SU-DHL-6 (cell line): ENCODE measurements at regions not wholly inside any gene's neighbourhood (a gene's known extent, or its start where the extent isn't known, plus 50 kb on each side); places are given as distances from the start of the nearest gene placed in this dataset.

Source experiments
- CTCF ChIP-seq: fragments of 200-600 bp; sonication (generic); IDR thresholded peaks from one replicate; pipeline ENCODE4 v1.5.1; 2017; ENCODE audit warnings: antibody characterized with exemption, mild to moderate bottlenecking, low read length, moderate library complexity; ENCODE audit not compliant: insufficient read depth, poor library complexity, severe bottlenecking
- EZH2phosphoT487 ChIP-seq: fragments of 200-600 bp; sonication (generic), shearing (Covaris generic); conservative IDR thresholded peaks from 2 replicates; pipeline ENCODE4 v1.6.1; 2018; ENCODE audit warnings: mild to moderate bottlenecking, antibody characterized with exemption, low read length, moderate library complexity, mixed read lengths

GRCh38 chr3:107133891-107134290 is 243.3 kb upstream of the CCDC54 start:
- no peak for TF ChIP-seq CTCF
- no peak for TF ChIP-seq EZH2phosphoT487
